ENCODE measurements at regions not wholly inside any gene's neighbourhood (a gene's known extent, or its start where the extent isn't known, plus 50 kb on each side); places are given as distances from the start of the nearest gene placed in this dataset.

DNA sequence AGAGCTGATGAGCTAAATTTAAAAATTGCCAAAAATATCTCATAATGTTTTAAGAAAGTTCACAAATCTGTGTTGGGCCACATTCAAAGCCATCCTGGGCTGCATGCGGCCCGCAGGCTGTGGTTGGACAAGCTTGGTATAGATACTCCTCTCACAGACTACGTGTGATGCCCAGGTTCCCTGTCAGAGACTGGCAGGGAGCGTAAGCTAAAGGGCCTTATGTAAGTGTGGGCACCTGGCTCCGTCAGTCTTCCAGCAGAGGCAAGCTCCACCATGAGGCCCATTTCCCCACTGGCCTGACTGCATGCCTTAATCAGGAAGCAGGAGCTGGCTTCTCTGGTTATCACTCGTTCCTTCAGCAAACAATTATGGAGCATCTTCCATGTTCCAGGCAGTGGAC, 200.2 kb downstream of the FOXO1 start:
- no peak overlapping the region for H3K4me3 ChIP-seq (ENCODE audit: low read depth, low read length)
- no peak for TF ChIP-seq POLR2A (IDR thresholded peaks at IDR 0.05; ENCODE audit: extremely low read depth, insufficient read length)
- TF ChIP-seq, protein P1, sequence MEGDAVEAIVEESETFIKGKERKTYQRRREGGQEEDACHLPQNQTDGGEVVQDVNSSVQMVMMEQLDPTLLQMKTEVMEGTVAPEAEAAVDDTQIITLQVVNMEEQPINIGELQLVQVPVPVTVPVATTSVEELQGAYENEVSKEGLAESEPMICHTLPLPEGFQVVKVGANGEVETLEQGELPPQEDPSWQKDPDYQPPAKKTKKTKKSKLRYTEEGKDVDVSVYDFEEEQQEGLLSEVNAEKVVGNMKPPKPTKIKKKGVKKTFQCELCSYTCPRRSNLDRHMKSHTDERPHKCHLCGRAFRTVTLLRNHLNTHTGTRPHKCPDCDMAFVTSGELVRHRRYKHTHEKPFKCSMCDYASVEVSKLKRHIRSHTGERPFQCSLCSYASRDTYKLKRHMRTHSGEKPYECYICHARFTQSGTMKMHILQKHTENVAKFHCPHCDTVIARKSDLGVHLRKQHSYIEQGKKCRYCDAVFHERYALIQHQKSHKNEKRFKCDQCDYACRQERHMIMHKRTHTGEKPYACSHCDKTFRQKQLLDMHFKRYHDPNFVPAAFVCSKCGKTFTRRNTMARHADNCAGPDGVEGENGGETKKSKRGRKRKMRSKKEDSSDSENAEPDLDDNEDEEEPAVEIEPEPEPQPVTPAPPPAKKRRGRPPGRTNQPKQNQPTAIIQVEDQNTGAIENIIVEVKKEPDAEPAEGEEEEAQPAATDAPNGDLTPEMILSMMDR (IDR thresholded peaks at IDR 0.05; ENCODE audit: low read depth, low read length) = no peak
- no peak for TF ChIP-seq MYC (IDR thresholded peaks at IDR 0.05; ENCODE audit: low read depth, low read length)
- no peak for TF ChIP-seq MAX (IDR thresholded peaks at IDR 0.05; ENCODE audit: low read depth, low read length)
- no peak for DNase-seq (ENCODE audit: low read depth)

GRCh38 chr13:40468227-40468838, 198.1 kb downstream of the FOXO1 start:
- no peak overlapping the region for H3K4me3 ChIP-seq (ENCODE audit: low read depth, low read length)
- TF ChIP-seq MYC (IDR thresholded peaks at IDR 0.05; ENCODE audit: low read depth, low read length) = no peak
- TF ChIP-seq, protein P1 (IDR thresholded peaks at IDR 0.05; ENCODE audit: low read depth, low read length) = no peak
- no peak for TF ChIP-seq MAX (IDR thresholded peaks at IDR 0.05; ENCODE audit: low read depth, low read length)
- TF ChIP-seq POLR2A (IDR thresholded peaks at IDR 0.05; ENCODE audit: extremely low read depth, insufficient read length) = no peak

GRCh38 chr13:40469581-40470310, 196.7 kb downstream of the FOXO1 start:
- DNase-seq (ENCODE audit: low read depth) = no peak
- no peak overlapping the region for H3K4me3 ChIP-seq (ENCODE audit: low read depth, low read length)
- TF ChIP-seq MAX (IDR thresholded peaks at IDR 0.05; ENCODE audit: low read depth, low read length) = no peak
- TF ChIP-seq MYC (IDR thresholded peaks at IDR 0.05; ENCODE audit: low read depth, low read length) = no peak
- no peak for TF ChIP-seq POLR2A (IDR thresholded peaks at IDR 0.05; ENCODE audit: extremely low read depth, insufficient read length)
- TF ChIP-seq, protein P1 (IDR thresholded peaks at IDR 0.05; ENCODE audit: low read depth, low read length) = no peak

More at GRCh38 chr13:40468227-40468838, 198.1 kb downstream of the FOXO1 start:
- DNase-seq (ENCODE audit: low read depth) = no peak

- DNase-seq (ENCODE audit: low read depth) = no peak
- TF ChIP-seq MAX (IDR thresholded peaks at IDR 0.05; ENCODE audit: low read depth, low read length) = no peak
- no peak overlapping the region for H3K4me3 ChIP-seq (ENCODE audit: low read depth, low read length)
These were observed 195.8 kb downstream of the FOXO1 start for GRCh38 chr13:40470660-40471059.

DNA sequence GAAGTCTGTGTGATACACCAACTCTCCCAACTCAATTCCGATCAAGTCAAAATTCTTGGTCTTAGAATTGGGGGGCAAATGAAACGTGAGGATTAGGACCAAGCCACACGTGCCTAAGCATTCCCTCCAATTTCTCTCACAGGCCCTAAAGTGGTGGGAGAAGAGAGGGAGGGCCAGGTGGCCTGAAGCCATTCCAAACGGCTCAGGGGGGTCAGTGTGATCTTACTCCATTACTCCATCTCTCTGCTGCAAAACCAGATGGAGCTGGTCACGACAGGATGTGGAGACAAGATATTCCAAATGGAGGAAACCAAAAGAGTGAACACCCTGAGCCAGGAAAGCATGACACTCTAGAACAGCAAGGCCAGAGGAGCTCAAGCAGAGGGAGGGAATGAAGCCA, 195.4 kb downstream of the FOXO1 start:
- TF ChIP-seq, protein P1 (IDR thresholded peaks at IDR 0.05; ENCODE audit: low read depth, low read length) = no peak
- no peak for TF ChIP-seq POLR2A (IDR thresholded peaks at IDR 0.05; ENCODE audit: extremely low read depth, insufficient read length)
- no peak for TF ChIP-seq MYC (IDR thresholded peaks at IDR 0.05; ENCODE audit: low read depth, low read length)
- no peak for TF ChIP-seq MAX (IDR thresholded peaks at IDR 0.05; ENCODE audit: low read depth, low read length)
- no peak for DNase-seq (ENCODE audit: low read depth)
- no peak overlapping the region for H3K4me3 ChIP-seq (ENCODE audit: low read depth, low read length)

GRCh38 chr13:40471911-40472310, 194.5 kb downstream of the FOXO1 start:
- DNase-seq (ENCODE audit: low read depth) = no peak

More at GRCh38 chr13:40471911-40472310, 194.5 kb downstream of the FOXO1 start:
- no peak overlapping the region for H3K4me3 ChIP-seq (ENCODE audit: low read depth, low read length)
- TF ChIP-seq MAX (IDR thresholded peaks at IDR 0.05; ENCODE audit: low read depth, low read length) (no peak), POLR2A (IDR thresholded peaks at IDR 0.05; ENCODE audit: extremely low read depth, insufficient read length) (no peak), MYC (IDR thresholded peaks at IDR 0.05; ENCODE audit: low read depth, low read length) (no peak)
- TF ChIP-seq, protein P1 (IDR thresholded peaks at IDR 0.05; ENCODE audit: low read depth, low read length) = no peak

All from NB4 (cell line).